Chondrocyte (in vitro differentiated cells): ENCODE measurements at regions not wholly inside any gene's neighbourhood (a gene's known extent, or its start where the extent isn't known, plus 50 kb on each side); places are given as distances from the start of the nearest gene placed in this dataset.

Experiments
- DNase-seq: peaks from one replicate; pipeline ENCODE4 v3.0.0; 2021; ENCODE audit warnings: mixed read lengths, low spot score
- H3K27ac Mint-ChIP-seq: one replicate; pipeline ENCODE4 v1.8.0; 2021; ENCODE audit warnings: mild to moderate bottlenecking, moderate library complexity, mixed read lengths; ENCODE audit not compliant: unreplicated experiment
- H3K27me3 Mint-ChIP-seq: 2 replicates; pipeline ENCODE4 v1.8.0; 2021; ENCODE audit warnings: low read depth, mixed read lengths
- H3K36me3 Mint-ChIP-seq: 2 replicates; pipeline ENCODE4 v1.8.0; 2021; ENCODE audit warnings: low read depth, mixed read lengths
- H3K4me1 Mint-ChIP-seq: 2 replicates; pipeline ENCODE4 v1.8.0; 2021; ENCODE audit warnings: low read depth, mild to moderate bottlenecking, mixed read lengths
- H3K4me3 Mint-ChIP-seq: one replicate; pipeline ENCODE4 v1.8.0; 2021; ENCODE audit warnings: mild to moderate bottlenecking, moderate library complexity, mixed read lengths; ENCODE audit not compliant: unreplicated experiment
- H3K9me3 Mint-ChIP-seq: 2 replicates; pipeline ENCODE4 v1.8.0; 2021; ENCODE audit warnings: low read depth, mixed read lengths
- CTCF ChIP-seq: fragments of 200-600 bp; sonication (generic); IDR thresholded peaks from 2 replicates; pipeline ENCODE4 v1.5.0; 2021; ENCODE audit warnings: antibody characterized with exemption, mild to moderate bottlenecking, moderate library complexity

- Mint-ChIP-seq H3K27ac (no peak overlapping the region), H3K4me1 (no peaks in the 10 kb centered on the region), H3K4me3 (no peak overlapping the region), H3K27me3 (peaks cover 1% of the 10 kb centered on the region), H3K36me3 (no peaks in the 10 kb centered on the region), H3K9me3 (peaks cover 11% of the 10 kb centered on the region)
- TF ChIP-seq CTCF: no peak
- no peak for DNase-seq
Observed at GRCh38 chr9:100937382-100937781, 91.1 kb upstream of the PLPPR1 start.

- Mint-ChIP-seq H3K4me3 (no peak overlapping the region), H3K27me3 (peaks cover 1% of the 10 kb centered on the region), H3K27ac (no peak overlapping the region), H3K36me3 (no peaks in the 10 kb centered on the region), H3K4me1 (no peaks in the 10 kb centered on the region), H3K9me3 (peaks cover 9% of the 10 kb centered on the region)
- no peak for TF ChIP-seq CTCF
- no peak for DNase-seq
Observed at GRCh38 chr9:100938507-100938906, 90.0 kb upstream of the PLPPR1 start.

GRCh38 chr9:100939636-100940035 lies 88.9 kb upstream of the PLPPR1 start:
- DNase-seq: no peak
- Mint-ChIP-seq H3K9me3 (peaks cover 18% of the 10 kb centered on the region), H3K27me3 (peaks cover 1% of the 10 kb centered on the region), H3K4me3 (no peak overlapping the region), H3K27ac (no peak overlapping the region), H3K36me3 (no peaks in the 10 kb centered on the region), H3K4me1 (no peaks in the 10 kb centered on the region)
- no peak for TF ChIP-seq CTCF

- no peak for DNase-seq
- H3K36me3 Mint-ChIP-seq: no peaks in the 10 kb centered on the region
- no peaks in the 10 kb centered on the region for H3K4me1 Mint-ChIP-seq
- no peak overlapping the region for H3K27ac Mint-ChIP-seq
- H3K4me3 Mint-ChIP-seq: no peak overlapping the region
- no peak for TF ChIP-seq CTCF
- H3K27me3 Mint-ChIP-seq: peaks cover 4% of the 10 kb centered on the region
- no peaks in the 10 kb centered on the region for H3K9me3 Mint-ChIP-seq
Observed at GRCh38 chr9:100959226-100959625, 69.3 kb upstream of the PLPPR1 start.
